ENCODE measurements at regions not wholly inside any gene's neighbourhood (a gene's known extent, or its start where the extent isn't known, plus 50 kb on each side); places are given as distances from the start of the nearest gene placed in this dataset.
"Not testable (repeated sequence)": the region's sequence is repeated elsewhere in the genome, so short reads cannot be mapped to it uniquely, and the experiment has no call there.

DNA sequence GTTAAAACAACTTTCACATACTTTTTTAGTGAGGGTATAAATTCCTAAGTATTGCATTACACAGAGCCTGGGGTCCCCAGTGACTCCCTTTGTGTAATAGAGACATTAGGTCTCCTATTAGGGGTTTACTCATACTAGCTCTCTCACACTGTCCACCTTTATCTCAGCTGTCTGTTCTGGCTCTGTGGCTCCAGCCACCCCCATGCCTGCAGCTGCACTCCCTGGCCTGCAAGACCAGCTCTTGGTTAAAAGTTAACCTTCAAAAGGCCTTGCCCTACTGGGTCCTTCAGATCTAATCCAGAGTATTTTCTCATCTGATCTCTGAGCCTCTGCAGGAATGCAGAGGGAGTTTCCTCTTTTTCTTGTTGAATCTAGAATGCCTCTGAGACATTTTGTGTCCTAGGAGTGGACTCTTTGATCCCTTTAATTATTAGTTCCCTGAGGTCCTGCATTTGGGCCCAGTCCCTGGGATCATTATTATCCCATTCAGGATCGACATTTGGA lies 280.9 kb downstream of the PYDC2 start:
- not testable (repeated sequence) for DNase-seq (ENCODE audit: low read depth)

DNA sequence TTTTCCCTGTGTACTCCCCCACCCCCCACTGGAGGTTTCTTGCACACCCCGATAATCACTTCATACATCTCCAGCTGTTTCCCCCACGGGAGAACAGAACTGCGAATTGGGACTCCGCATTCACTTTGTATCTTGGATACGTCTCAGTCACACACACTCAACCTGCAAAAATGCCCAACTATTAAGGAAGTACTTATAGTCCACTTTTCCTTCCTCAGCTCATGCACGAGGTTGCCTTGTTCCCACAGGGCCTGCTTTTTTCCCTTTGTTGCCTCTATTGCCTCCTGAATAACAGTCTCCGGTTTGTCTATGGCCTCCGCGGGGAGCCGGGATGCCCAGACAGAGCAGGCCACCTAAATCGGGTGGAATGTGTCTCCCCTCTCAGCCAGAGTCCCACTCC lies 282.3 kb downstream of the PYDC2 start:
- no peak for DNase-seq (ENCODE audit: low read depth)

DNA sequence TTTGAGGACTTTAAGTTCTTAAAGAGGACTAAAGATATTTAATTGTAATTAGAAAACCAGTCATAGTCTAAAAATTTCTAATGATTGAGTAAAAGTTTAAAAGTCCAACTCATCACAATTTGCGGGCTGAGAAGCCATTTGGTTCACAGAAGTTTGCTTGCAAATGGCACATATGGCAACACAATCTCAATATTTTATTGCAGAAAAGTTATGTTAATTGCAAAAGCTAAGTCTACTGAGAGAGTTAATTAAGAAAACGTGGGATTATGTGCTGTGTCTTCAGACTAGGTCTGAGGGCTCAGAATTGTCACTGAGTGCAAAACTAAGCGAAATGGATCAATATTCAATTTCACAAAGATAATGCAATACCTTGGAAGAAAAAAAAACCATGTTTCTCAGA lies 289.7 kb downstream of the PYDC2 start:
- DNase-seq (ENCODE audit: low read depth): no peak

DNA sequence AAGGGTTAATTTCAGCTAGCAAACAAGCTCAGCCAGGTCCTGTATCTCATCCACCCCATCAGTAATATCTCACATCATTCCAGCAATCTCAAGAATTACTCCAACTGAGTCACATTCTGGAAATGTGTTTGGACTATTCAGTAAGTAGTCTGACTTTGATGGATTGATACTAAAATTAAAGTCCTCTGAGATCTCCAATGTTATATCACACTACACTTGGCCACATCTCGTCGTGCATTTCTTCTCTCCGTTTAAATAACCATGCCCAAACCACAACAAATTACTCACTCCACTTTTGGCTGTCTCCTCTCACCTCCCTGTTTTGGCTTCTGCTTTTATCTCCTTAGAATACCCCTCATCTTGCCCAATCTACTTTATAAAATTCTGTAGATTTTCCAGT lies 292.2 kb downstream of the PYDC2 start:
- no peak for DNase-seq (ENCODE audit: low read depth)

DNA sequence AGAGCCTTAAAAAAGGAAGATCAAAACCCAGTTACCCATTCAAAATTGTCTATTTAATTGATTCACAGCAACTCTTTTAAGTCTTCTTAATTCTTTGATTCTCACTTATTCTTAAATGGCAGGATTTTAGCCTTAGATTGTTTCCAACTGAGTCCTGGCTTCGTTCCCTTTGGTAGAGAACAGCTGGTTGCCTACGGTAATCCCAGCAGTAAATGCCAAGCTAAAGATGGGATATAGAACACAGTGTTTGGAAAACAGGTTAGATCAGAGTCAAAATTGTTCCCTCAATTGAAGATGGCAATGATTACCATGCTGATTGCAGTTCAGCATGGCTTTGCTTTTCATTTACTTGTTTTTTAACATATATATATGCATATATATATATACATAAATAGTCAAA lies 300.9 kb downstream of the PYDC2 start:
- no peak for DNase-seq (ENCODE audit: low read depth)

DNA sequence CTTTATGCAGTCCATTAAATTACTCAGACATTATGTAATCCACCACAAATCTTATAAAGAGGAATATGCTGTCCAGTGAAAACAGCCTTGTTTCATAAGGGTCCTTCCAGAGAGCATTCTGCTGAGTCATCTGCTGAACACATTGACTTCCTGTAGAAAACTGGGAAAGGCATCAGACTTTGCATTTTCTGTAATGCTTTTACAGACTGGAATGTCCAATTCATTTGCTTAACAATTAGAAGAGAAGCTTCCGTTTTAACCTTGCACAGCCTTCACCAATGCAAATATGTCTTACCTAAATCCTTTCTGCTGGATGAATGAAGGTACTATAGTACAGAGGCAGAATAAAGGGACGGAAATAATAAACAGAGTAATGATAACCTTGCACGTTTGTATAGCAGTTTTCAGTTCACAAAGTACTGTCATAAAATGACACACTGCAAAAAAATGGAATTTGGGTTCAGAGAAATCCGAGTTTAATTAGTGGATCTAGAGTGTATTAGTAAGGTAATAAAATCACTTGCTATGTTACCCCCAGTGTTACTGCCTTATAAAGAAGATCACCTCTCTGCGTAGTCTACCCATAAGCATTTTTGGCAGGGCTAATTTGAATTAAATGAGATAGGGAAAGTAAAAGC lies 301.5 kb downstream of the PYDC2 start:
- peak; percentile 13 for DNase-seq (ENCODE audit: low read depth)

DNA sequence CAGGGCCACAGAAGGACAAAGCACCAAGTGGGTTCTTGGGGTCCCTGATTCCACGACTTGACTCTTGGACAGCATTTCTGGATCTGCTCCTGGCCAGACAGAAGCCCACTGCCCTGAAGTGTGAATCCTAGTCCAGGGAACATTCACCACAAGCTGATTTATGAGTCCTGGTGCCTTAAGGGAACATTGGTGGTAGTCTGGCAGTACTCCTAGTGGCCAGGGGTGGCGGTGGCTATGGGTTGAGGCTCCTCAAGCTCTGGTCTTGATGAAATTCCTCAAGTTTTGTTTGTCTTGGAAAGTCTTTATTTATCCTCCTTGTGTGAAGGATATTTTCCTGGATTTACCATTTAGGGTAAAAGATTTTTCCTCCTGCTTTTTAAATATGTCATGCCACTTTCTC lies 307.5 kb downstream of the PYDC2 start:
- no peak for DNase-seq (ENCODE audit: low read depth)

DNA sequence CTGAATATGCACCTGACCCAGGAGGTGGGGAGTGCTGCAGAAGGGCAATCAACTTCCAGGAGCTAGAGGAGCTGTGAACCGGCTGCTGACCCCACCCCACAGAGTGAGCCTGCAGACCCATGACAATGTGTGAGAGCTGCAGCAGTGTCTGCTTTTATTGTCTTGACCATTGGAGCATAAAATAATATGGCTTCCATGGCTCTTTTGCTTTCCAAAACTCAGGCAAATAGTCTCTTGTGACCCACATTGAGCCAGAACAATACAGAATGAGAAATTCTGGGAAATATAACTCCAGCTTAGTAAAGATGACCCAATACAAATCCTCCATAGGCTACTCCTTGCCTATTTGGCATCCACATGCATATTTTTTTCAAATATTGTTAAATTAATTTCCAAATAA lies 309.6 kb downstream of the PYDC2 start:
- DNase-seq (ENCODE audit: low read depth): no peak

DNA sequence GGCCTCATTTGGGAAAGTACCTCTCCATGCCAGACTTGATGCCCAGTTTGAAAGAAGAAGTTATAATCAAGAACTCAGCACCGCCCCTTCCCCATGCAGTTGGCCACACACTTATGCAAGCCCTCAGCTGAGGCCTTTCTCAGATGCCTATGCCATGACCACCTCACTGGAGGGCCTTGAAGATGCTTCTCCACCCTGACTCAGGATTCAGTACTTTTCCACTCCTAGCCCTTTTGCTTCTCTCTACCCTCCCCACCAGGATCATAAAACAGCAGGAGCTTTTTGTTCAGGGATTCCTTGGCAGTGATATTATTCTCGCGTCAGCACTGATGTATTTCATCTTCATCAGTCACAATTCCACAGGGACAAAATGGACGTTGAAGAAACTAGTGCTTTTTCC lies 313.5 kb downstream of the PYDC2 start:
- DNase-seq (ENCODE audit: low read depth): peak; percentile 3

DNA sequence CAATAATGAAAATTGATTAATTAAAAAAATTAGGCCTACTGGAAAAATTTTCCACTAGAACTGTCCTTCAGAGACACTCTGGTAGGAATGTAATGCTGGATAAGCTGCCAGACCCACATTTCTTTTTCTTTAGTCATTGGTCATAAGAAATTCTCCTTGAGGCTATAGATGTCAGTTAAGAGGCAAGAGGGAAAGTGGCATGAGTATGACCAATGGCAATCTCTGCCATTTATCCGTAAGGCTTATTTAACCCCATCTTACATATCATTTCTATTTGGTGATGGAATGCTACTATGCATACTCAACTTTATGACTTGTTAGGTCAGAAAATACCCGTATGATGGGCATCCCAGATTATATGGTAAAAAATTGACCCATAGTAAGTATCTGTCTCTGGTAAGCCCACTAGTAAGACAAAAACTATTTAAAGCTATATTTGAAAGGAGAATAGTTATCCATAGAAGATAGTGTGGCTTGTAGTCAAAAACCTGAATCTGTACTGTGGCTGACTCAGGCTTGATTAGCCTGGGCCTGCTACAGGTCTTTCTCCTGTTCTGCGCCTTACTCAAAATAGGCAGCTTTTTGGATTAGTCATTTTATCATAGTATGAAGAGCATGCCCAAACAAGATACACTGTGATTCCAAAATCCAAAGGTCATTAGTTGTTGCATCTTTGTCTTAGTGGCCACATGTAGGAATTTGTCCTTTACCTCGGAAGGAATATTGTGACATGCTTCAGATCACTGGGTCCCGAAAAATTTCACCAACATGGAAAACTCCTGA lies 314.7 kb downstream of the PYDC2 start:
- DNase-seq (ENCODE audit: low read depth): no peak

DNA sequence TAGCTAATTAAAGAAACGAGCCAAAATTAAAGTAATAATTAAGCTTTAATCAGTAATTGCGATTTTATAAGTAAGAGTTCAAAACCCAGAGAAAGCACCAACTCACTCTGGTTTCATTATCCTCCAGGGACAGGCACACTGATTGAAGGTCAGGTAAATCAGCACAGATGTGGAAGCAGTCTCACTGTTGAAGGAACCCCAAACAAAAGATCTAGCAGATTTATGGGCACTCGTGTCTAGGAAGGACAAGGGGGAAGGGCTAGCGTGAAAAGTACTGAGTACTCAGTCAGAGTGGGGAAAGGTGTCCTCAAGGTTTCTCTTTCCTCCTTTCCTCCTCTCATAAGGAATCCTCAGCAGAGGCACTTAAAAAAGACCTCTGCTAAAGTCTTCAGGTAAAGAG lies 320.1 kb downstream of the PYDC2 start:
- no peak for DNase-seq (ENCODE audit: low read depth)

DNA sequence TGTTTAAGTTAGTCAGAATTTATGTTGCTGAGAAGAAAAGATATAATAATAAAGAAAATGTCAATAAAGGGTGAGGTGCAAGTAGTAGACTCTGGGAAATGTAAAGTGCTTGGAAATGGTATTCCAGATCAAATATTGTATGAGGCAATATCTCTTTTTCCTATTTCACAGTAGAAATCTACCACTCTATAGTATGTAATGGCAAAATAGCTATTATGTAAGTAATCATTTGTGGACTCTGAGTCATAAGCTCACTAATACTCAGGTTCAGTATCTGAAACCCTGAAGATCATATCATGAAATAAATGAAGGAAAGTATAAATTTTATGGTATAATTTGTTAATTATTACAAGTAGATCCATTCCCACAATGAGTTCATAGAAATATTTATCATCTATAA lies 322.1 kb downstream of the PYDC2 start:
- no peak for DNase-seq (ENCODE audit: low read depth)

DNA sequence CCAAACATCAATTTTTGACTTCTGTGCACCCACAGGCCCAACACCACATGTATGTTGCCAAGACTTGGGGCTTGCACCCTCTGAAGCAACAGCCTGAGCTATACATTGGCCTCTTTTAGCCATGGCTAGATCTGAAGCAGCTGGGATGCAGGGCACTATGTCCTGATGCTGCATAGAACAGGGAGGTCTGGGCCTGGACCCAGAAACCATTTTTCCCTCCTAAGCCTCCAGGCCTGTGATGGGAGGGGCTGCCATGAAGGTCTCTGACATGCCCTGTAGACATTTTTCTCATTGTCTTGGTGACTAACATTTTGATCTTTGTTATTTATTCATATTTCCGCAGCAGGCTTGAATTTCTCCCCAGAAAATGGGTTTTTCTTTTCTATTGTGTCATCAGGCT lies 330.0 kb downstream of the PYDC2 start:
- DNase-seq (ENCODE audit: low read depth): no peak

DNA sequence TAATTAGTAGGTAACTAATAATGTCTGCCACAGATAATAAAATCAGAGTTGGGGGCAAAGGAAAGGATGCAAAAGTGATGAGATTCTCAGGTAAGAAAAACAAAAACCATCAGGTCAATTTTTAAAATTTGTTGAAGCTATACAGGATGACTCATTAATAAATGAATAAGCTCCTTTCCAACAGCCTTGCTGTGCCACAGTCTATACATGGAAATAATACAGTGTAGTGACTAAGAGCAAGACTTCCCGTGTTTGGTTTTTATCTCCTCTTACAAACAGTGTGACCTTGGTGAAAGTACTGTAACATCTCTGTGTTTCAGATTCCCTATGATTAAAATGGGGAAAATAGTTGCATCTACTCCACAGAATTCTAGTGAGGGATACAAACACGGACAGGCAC lies 331.6 kb downstream of the PYDC2 start:
- no peak for DNase-seq (ENCODE audit: low read depth)

DNA sequence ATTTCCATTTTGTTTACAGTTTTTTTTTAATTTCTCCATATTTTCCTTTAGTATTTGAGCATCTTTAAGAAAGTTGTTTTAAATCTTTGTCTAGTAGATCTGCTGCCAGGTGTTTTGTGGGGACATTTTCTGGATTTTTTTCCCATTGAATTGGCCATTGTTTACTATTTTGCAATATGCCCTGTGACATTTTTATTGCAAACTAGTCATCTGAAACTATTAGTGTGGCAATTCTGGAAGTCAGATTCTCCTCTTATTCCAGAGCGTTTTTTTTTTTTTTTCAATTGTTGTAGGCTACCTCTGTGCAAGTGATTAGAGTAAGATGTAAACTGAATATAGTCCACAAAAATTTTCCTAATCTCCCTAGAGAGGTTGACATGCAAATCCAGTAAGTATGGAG lies 334.2 kb downstream of the PYDC2 start:
- DNase-seq (ENCODE audit: low read depth): no peak

DNA sequence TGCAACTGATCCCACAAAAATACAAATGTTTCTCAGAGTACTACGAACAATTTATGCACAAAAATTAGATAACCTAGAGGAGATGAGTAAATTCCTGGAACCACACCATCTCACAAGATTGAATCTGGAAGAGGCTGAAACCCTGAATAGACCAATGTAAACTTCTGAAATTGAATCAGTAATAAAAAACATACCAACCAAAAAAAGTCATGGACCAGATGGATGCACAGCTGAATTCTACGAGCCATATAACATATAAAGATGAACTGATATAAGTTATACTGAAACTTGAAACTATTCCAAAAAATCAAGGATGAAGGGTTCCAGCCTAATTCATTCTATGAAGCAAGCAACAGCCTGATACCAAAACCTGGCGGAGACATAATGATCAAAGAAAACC lies 336.3 kb downstream of the PYDC2 start:
- no peak for DNase-seq (ENCODE audit: low read depth)

DNA sequence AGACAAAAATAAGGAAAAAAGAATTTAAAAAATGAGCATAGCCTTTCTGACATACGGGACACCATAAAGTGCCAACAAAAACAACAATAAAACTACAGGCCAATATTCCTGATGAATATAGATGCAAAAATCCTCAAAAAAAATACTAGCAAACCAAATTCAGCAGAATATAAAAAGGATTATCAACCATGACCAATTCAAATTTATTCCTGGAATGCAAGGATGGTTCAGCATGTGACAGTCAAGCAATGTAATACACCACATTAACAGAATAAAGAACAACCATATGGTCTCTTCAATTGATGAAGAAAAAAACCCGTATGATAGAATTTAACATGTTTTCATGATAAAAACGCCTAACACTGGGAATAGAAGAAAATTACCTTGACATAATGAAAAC lies 341.7 kb downstream of the PYDC2 start:
- DNase-seq (ENCODE audit: low read depth): no peak

DNA sequence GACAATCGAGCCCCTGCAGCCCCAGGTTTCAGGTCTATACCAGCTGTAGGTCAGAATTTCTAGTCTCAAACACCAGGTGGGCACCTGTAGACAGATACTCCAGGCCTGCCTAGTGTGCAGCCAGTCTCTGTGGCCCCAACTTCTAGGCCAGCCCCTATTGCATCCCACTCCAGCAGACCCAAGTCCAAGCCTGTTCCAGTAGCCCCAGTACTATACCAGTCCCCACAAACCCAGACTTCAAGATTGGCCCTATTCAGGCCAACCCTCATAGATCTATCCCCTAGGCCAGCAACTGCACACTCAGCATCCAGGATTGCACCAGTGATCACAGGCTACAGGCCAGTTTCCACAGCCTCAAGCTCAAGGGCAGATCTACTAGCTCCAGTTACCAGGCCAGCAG lies 344.0 kb downstream of the PYDC2 start:
- DNase-seq (ENCODE audit: low read depth): no peak

DNA sequence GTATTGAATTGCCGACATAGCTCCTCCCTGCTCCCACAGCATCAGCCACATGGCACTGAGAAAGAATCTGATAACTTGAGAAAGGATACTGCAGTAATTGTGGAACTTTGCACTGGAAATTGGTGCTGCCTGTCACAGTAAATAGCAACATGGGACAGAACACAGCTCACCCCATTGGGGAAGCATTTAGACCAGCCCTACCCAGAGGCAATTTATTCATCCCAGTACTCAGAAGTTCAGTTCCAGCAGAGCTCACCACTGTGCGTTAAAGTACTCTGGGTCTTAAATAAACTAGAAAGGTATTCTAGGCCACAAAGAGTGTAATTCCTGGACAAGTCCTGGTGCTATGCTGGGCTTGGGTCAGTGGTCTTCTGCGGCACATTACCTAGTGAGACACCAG lies 347.1 kb downstream of the PYDC2 start:
- no peak for DNase-seq (ENCODE audit: low read depth)

DNA sequence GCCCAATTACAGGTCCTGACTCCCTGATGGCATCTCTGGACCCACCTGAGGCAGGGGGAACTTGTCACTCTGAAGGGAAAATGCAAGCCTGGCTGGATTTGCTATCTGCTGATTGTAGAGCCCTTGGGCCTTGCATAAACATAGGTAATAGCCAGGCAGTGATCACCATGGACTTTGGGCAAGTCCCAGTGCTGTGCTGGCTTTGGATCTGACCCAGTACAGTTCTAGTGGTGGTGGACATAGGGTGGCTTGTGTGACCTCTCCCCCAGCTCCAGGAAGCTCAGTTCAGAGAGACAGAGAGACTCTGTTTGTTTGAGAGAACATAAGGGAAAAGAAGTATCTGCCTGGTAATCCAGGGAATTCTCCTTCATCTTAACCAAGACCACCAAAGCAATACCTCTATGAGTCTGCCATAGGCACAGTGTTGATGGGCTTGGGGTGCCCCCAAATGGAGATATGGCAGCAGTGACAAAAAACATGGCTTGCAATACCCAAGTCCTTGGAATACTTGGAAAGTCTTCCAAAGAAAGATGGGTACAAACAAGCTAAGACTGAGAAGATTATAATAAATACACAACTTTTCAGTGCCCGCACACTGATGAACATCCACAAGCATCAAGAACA lies 348.5 kb downstream of the PYDC2 start:
- no peak for DNase-seq (ENCODE audit: low read depth)

DNA sequence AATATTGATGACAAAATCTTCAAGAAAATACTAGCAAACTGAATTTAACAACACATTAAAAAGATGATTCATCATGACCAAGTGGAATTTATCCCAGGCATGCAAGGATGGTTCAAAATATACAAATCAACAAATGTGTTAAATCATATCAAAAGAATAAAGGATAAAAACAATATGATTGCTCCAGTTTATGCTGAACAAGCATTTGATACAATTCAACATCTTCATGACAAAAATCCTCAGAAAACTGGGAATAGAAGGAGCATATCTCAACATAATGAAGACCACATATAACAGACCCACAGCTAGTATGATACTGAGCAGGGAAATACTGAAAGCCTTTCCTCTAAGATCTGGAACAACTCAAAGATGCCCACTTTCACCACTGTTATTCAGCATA lies 352.3 kb downstream of the PYDC2 start:
- no peak for DNase-seq (ENCODE audit: low read depth)

DNA sequence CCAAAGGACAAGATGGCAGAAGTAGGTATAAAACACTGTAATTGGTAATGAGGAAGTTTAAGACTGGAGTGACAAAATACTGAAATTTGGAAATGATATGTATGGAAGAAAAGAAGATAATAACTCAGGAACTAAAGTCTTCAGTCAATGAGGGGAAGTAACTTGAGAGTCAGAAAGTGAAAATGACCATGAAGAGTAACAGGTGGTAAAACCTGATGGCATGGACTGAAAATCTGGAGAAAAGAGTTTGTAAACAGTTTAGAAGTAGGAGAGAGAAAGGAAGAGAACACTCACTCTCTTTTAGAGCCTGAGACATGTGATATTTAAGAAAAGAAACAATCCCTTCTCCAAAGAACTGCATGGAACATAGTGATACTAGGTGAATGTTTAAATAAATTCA lies 387.9 kb downstream of the PYDC2 start:
- no peak for DNase-seq (ENCODE audit: low read depth)

DNA sequence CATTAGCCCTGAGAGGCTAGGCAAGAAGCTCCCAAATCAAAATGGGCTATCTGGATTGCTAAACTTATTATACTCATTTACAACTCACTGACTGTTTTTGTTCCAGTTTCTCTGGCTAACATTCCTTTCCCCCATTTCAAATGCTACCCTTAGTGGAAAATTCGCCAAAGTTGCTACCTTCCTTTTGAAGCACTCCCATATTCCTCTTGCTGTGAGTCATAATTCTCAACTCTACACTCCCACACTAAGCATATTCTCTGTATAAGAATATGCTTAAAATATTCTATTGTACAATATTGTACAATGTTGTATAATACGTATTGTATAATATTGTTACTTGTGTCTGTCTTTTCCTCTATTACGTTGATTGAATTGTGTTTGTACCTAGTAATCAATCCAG lies 398.6 kb downstream of the PYDC2 start:
- no peak for DNase-seq (ENCODE audit: low read depth)

All from fibroblast of the conjunctiva (primary cell).